ENCODE measurements at regions not wholly inside any gene's neighbourhood (a gene's known extent, or its start where the extent isn't known, plus 50 kb on each side); places are given as distances from the start of the nearest gene placed in this dataset.

DNA sequence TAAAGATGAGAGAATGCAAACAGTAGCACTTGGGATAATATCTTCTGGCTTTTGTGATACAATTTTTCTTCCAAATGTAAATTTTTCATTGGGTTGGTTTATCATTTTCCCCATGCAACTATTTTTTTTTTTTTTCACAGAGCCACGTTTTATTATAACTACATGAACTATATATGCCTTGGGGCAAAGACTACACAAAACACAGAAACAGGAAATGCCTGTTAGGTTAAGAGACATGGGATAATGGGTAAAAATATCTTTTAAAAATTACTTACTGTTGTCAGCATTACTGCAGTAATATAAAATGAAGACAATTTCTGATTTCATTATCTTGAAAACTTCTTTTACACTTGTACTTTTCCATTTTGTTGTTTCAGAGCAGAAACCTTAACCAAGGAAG lies 74.6 kb downstream of the DISP1 start:
- TF ChIP-seq, protein P1, sequence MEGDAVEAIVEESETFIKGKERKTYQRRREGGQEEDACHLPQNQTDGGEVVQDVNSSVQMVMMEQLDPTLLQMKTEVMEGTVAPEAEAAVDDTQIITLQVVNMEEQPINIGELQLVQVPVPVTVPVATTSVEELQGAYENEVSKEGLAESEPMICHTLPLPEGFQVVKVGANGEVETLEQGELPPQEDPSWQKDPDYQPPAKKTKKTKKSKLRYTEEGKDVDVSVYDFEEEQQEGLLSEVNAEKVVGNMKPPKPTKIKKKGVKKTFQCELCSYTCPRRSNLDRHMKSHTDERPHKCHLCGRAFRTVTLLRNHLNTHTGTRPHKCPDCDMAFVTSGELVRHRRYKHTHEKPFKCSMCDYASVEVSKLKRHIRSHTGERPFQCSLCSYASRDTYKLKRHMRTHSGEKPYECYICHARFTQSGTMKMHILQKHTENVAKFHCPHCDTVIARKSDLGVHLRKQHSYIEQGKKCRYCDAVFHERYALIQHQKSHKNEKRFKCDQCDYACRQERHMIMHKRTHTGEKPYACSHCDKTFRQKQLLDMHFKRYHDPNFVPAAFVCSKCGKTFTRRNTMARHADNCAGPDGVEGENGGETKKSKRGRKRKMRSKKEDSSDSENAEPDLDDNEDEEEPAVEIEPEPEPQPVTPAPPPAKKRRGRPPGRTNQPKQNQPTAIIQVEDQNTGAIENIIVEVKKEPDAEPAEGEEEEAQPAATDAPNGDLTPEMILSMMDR (conservative IDR thresholded peaks at IDR 0.05; ENCODE audit: low read length) = no peak
- TF ChIP-seq EZH2phosphoT487 (IDR thresholded peaks at IDR 0.05; ENCODE audit: borderline replicate concordance) = no peak
- Histone ChIP-seq H3K4me1 (ENCODE audit: insufficient read depth, low read length, poor library complexity, severe bottlenecking) (peaks cover 12% of the 10 kb centered on the region), H3K79me2 (ENCODE audit: insufficient read depth, low read length) (no peaks in the 10 kb centered on the region), H3K27me3 (ENCODE audit: insufficient read depth, low read length, poor library complexity, severe bottlenecking) (no peaks in the 10 kb centered on the region), H3K4me2 (ENCODE audit: low read depth, low read length, poor library complexity, severe bottlenecking) (peak overlapping the region; percentile 5), H3K36me3 (ENCODE audit: insufficient read depth, low read length) (no peaks in the 10 kb centered on the region), H3F3A (ENCODE audit: low read depth) (no peaks in the 10 kb centered on the region), H2AFZ (ENCODE audit: low read length) (no peak overlapping the region), H3K4me3 (ENCODE audit: low read length, poor library complexity, severe bottlenecking) (no peak overlapping the region), H3K9me2 (replicated peaks; ENCODE audit: low read depth, low read length) (no peaks in the 10 kb centered on the region), H3K9ac (ENCODE audit: low read depth, low read length, poor library complexity, severe bottlenecking) (no peak overlapping the region), H3K9me3 (ENCODE audit: insufficient read depth, low read depth, low read length) (no peaks in the 10 kb centered on the region), H4K20me1 (ENCODE audit: insufficient read depth, low read length, poor library complexity, severe bottlenecking) (no peaks in the 10 kb centered on the region)

DNA sequence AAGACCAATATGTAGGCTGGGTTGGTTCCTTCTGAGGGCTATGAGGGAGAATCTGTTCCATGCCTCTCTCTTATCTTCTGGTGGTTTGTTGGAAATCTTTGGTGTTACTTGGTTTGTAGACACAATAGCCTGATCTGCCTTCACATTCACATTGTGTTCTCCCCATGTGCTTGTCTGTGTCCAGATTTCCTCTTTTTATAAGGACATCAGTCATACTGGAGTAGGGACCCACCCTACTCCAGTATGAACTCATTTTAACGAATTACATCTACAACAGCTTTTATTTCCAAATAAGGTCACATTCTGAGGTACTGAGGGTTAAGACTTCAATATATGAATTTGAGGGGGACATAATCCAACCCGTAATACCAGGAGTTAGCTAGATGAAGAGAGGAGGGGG lies 75.9 kb downstream of the DISP1 start:
- no peak overlapping the region for H3K9ac ChIP-seq (ENCODE audit: low read depth, low read length, poor library complexity, severe bottlenecking)
- H3K36me3 ChIP-seq (ENCODE audit: insufficient read depth, low read length) = no peaks in the 10 kb centered on the region
- no peaks in the 10 kb centered on the region for H3F3A ChIP-seq (ENCODE audit: low read depth)
- H3K27me3 ChIP-seq (ENCODE audit: insufficient read depth, low read length, poor library complexity, severe bottlenecking) = no peaks in the 10 kb centered on the region
- H3K9me3 ChIP-seq (ENCODE audit: insufficient read depth, low read depth, low read length) = no peaks in the 10 kb centered on the region
- H3K4me1 ChIP-seq (ENCODE audit: insufficient read depth, low read length, poor library complexity, severe bottlenecking) = peaks cover 12% of the 10 kb centered on the region
- H4K20me1 ChIP-seq (ENCODE audit: insufficient read depth, low read length, poor library complexity, severe bottlenecking) = no peaks in the 10 kb centered on the region
- no peaks in the 10 kb centered on the region for H3K79me2 ChIP-seq (ENCODE audit: insufficient read depth, low read length)
- TF ChIP-seq EZH2phosphoT487 (IDR thresholded peaks at IDR 0.05; ENCODE audit: borderline replicate concordance) = no peak
- TF ChIP-seq, protein P1 (conservative IDR thresholded peaks at IDR 0.05; ENCODE audit: low read length) = no peak
- H3K4me3 ChIP-seq (ENCODE audit: low read length, poor library complexity, severe bottlenecking) = no peak overlapping the region
- no peak overlapping the region for H2AFZ ChIP-seq (ENCODE audit: low read length)
- H3K4me2 ChIP-seq (ENCODE audit: low read depth, low read length, poor library complexity, severe bottlenecking) = no peak overlapping the region
- no peaks in the 10 kb centered on the region for H3K9me2 ChIP-seq (replicated peaks; ENCODE audit: low read depth, low read length)

DNA sequence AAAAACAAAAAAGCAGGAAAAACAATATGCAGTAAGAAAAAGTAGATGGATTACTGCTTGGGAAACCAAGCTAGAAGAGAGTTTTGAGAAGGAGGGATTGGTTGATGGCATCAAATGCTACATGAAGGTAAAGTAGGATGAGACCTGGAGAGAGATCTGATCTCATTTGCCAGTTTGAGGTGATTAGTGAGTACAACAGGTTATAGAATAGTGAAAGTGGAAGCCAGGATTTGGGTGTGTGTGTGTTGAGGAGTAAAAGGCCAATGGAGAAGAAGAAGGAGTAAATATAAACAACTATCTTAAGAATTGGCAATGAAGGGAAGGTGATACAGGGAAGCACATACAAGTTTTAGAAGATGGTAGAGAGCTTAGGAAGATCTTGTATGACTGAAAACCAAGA lies 76.7 kb downstream of the DISP1 start:
- Histone ChIP-seq H3K27me3 (ENCODE audit: insufficient read depth, low read length, poor library complexity, severe bottlenecking) (no peaks in the 10 kb centered on the region), H3K4me1 (ENCODE audit: insufficient read depth, low read length, poor library complexity, severe bottlenecking) (peaks cover 13% of the 10 kb centered on the region), H3K79me2 (ENCODE audit: insufficient read depth, low read length) (no peaks in the 10 kb centered on the region), H3K9me2 (replicated peaks; ENCODE audit: low read depth, low read length) (no peaks in the 10 kb centered on the region), H3F3A (ENCODE audit: low read depth) (no peaks in the 10 kb centered on the region), H2AFZ (ENCODE audit: low read length) (no peak overlapping the region), H3K36me3 (ENCODE audit: insufficient read depth, low read length) (no peaks in the 10 kb centered on the region), H3K9me3 (ENCODE audit: insufficient read depth, low read depth, low read length) (no peaks in the 10 kb centered on the region), H3K4me3 (ENCODE audit: low read length, poor library complexity, severe bottlenecking) (no peak overlapping the region), H3K9ac (ENCODE audit: low read depth, low read length, poor library complexity, severe bottlenecking) (no peak overlapping the region), H4K20me1 (ENCODE audit: insufficient read depth, low read length, poor library complexity, severe bottlenecking) (no peaks in the 10 kb centered on the region), H3K4me2 (ENCODE audit: low read depth, low read length, poor library complexity, severe bottlenecking) (no peak overlapping the region)
- no peak for TF ChIP-seq EZH2phosphoT487 (IDR thresholded peaks at IDR 0.05; ENCODE audit: borderline replicate concordance)
- TF ChIP-seq, protein P1 (conservative IDR thresholded peaks at IDR 0.05; ENCODE audit: low read length) = no peak

Measured in Loucy (cell line).